Lower lobe of right lung (tissue), 2 donors: ENCODE measurements at regions not wholly inside any gene's neighbourhood (a gene's known extent, or its start where the extent isn't known, plus 50 kb on each side); places are given as distances from the start of the nearest gene placed in this dataset.

ENCODE experiments used
- ATAC-seq, 2 donors: fragments of 200-7000 bp; cut with Tn5 transposase; one replicate each; pipeline ENCODE4 v1.9.1; 2020 to 2022; ENCODE audit warnings: mild to moderate bottlenecking in 2 of 2, moderate library complexity in 2 of 2
- DNase-seq: peaks from one replicate; pipeline ENCODE4 v3.0.0-alpha.2; 2020
- H3K27ac ChIP-seq: fragments of 200-600 bp; one replicate; pipeline ENCODE4 v1.8.0; 2022
- H3K27me3 ChIP-seq: fragments of 200-600 bp; one replicate; pipeline ENCODE4 v1.8.0; 2022; ENCODE audit warnings: low read depth
- H3K36me3 ChIP-seq: fragments of 200-600 bp; one replicate; pipeline ENCODE4 v1.8.0; 2022; ENCODE audit warnings: mild to moderate bottlenecking
- H3K4me1 ChIP-seq: fragments of 200-600 bp; one replicate; pipeline ENCODE4 v1.8.0; 2022
- H3K4me3 ChIP-seq: fragments of 200-600 bp; one replicate; pipeline ENCODE4 v1.8.0; 2022; ENCODE audit warnings: mild to moderate bottlenecking
- H3K9me3 ChIP-seq: fragments of 200-600 bp; one replicate; pipeline ENCODE4 v1.8.0; 2022
- CTCF ChIP-seq: fragments of 200-600 bp; IDR thresholded peaks from one replicate; pipeline ENCODE4 v1.8.0; 2022; ENCODE audit warnings: antibody characterized with exemption, mild to moderate bottlenecking
- intact Hi-C: fragments of 100-400 bp; cut with DNase I; formaldehyde crosslinking; loops from one replicate; pipeline ENCODE4 v1.11.0; 2022
- donor health status: DM: no; HTN: yes; CAD: no; lungs with severe emphysema.

- intact Hi-C loops, result no loop called here
- no peak for ATAC-seq
- H3K27me3 ChIP-seq, result no peaks in the 10 kb centered on the region
These were observed 56.8 kb upstream of the FAM181A start for GRCh38 chr14:93870377-93870776.

GRCh38 chr14:93869427-93869826 is 57.7 kb upstream of the FAM181A start:
- Histone ChIP-seq H3K4me1 (no peaks in the 10 kb centered on the region), H3K9me3 (no peaks in the 10 kb centered on the region), H3K27me3 (no peaks in the 10 kb centered on the region), H3K36me3 (no peaks in the 10 kb centered on the region), H3K4me3 (no peak overlapping the region), H3K27ac (no peak overlapping the region)
- DNase-seq, result no peak
- TF ChIP-seq CTCF, result no peak
- ATAC-seq, result no peak
- intact Hi-C loops, result no loop called here

More at GRCh38 chr14:93870377-93870776, 56.8 kb upstream of the FAM181A start:
- TF ChIP-seq CTCF, result no peak
- no peak overlapping the region for H3K27ac ChIP-seq
- no peaks in the 10 kb centered on the region for H3K4me1 ChIP-seq
- H3K36me3 ChIP-seq, result no peaks in the 10 kb centered on the region
- H3K4me3 ChIP-seq, result no peak overlapping the region
- no peak for DNase-seq
- no peaks in the 10 kb centered on the region for H3K9me3 ChIP-seq

GRCh38 chr14:93868165-93868564 is 59.0 kb upstream of the FAM181A start:
- DNase-seq, result no peak
- H3K27ac ChIP-seq, result no peak overlapping the region
- no peaks in the 10 kb centered on the region for H3K36me3 ChIP-seq
- no peak for TF ChIP-seq CTCF
- no peaks in the 10 kb centered on the region for H3K27me3 ChIP-seq
- no peak overlapping the region for H3K4me3 ChIP-seq
- ATAC-seq, result peak in 1 of 2 donors; percentile 30
- intact Hi-C loops, result no loop called here
- no peaks in the 10 kb centered on the region for H3K4me1 ChIP-seq
- H3K9me3 ChIP-seq, result no peaks in the 10 kb centered on the region

GRCh38 chr14:93862265-93862664 is 64.9 kb upstream of the FAM181A start:
- Histone ChIP-seq H3K27ac (no peak overlapping the region), H3K36me3 (no peaks in the 10 kb centered on the region), H3K9me3 (no peaks in the 10 kb centered on the region), H3K27me3 (peaks cover 10% of the 10 kb centered on the region), H3K4me3 (no peak overlapping the region), H3K4me1 (no peaks in the 10 kb centered on the region)
- no peak for TF ChIP-seq CTCF
- intact Hi-C loops, result no loop called here
- ATAC-seq, result no peak
- DNase-seq, result no peak

GRCh38 chr14:93861836-93862235 is 65.3 kb upstream of the FAM181A start:
- H3K36me3 ChIP-seq, result no peaks in the 10 kb centered on the region
- H3K27ac ChIP-seq, result no peak overlapping the region
- H3K4me1 ChIP-seq, result no peaks in the 10 kb centered on the region
- H3K27me3 ChIP-seq, result peaks cover 10% of the 10 kb centered on the region
- DNase-seq (no peak), ATAC-seq (no peak)
- H3K9me3 ChIP-seq, result no peaks in the 10 kb centered on the region
- TF ChIP-seq CTCF, result no peak
- intact Hi-C loops, result no loop called here
- no peak overlapping the region for H3K4me3 ChIP-seq

- no peak for TF ChIP-seq CTCF
- Histone ChIP-seq H3K4me1 (no peaks in the 10 kb centered on the region), H3K9me3 (no peaks in the 10 kb centered on the region), H3K27ac (no peak overlapping the region), H3K27me3 (peaks cover 10% of the 10 kb centered on the region), H3K36me3 (no peaks in the 10 kb centered on the region), H3K4me3 (no peak overlapping the region)
- intact Hi-C loops, result no loop called here
- DNase-seq (no peak), ATAC-seq (peak in 1 of 2 donors; percentile 19)
These were observed 67.2 kb upstream of the FAM181A start for GRCh38 chr14:93859957-93860356.
